Activated CD4-positive, alpha-beta T cell treated with anti-CD3 and anti-CD28 coated beads, Interleukin-2, amount 50 U/mL, for 48 hours (primary cell): ENCODE measurements at regions not wholly inside any gene's neighbourhood (a gene's known extent, or its start where the extent isn't known, plus 50 kb on each side); places are given as distances from the start of the nearest gene placed in this dataset.

Experiments used
- DNase-seq, 2 experiments: peaks; one replicate each; pipeline ENCODE4 v3.0.0-alpha.2; 2020

- DNase-seq: no peak
Observed at GRCh38 chr9:88936132-88936531, 55.1 kb upstream of the S1PR3 start.

DNA sequence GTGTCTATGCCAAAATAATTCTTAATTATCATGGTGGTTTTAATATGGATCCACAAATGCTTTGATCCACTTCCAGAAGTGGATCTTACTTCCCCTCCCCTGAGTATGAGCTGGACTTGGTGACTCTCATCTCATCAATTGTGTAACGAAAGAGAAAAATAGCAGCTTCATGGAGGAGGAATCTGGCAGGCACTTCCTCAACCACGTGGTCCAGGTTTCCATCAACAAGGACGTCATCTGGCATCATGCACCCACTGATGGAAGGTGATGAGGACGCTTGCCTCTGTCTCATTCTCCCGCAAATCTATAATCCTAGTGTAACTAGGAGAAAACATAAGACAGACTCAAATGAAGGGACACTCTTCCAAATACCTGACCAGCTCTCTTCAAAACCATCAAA, 54.6 kb upstream of the S1PR3 start:
- DNase-seq: no peak

DNA sequence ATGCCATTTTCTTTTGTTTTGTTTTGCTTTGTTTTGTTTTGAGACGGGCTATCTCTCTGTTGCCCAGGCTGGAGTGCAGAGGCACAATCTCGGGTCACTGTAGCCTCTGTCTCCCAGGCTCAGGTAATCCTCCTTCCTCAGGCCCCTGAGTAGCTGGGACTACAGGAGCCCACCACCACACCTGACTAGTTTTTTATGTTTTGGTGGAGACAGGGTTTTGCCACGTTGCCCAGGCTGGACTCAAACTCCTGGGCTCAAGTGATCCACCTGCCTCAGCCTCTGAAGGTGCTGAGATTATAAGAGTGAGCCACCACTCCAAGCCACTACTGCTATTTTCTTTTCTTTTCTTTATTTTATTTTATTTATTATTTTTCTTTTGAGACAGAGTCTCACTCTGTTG, 54.0 kb upstream of the S1PR3 start:
- DNase-seq: no peak

GRCh38 chr9:88938189-88938588, 53.1 kb upstream of the S1PR3 start:
- no peak for DNase-seq
